ENCODE measurements at regions not wholly inside any gene's neighbourhood (a gene's known extent, or its start where the extent isn't known, plus 50 kb on each side); places are given as distances from the start of the nearest gene placed in this dataset.
A peak's percentile ranks its signal among the peaks of the same experiment; 100 is the strongest.

DNA sequence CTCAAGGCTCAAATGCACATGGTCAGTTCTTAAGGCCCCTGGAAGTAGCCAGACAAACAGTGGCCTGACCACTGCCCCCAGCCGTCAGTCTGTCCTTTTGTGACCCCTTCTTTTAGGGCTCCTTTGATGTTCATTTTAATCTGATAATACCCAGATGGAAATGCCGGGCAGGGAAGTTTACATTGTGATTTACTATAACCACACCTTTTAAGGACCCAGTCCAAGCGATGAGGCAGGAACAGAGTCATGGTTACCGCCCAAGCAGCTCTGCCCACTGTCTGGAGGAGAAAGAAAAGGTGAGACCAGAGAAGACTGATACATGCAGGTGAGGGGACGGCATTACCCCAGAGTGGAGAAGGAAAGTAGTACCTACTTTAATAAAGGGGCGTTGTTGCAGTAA is 110.6 kb downstream of the PLEKHG1 start:
- Mint-ChIP-seq H3K27me3 (peaks cover 5% of the 10 kb centered on the region), H3K4me1 (peaks cover 6% of the 10 kb centered on the region)
- ATAC-seq: no peak

DNA sequence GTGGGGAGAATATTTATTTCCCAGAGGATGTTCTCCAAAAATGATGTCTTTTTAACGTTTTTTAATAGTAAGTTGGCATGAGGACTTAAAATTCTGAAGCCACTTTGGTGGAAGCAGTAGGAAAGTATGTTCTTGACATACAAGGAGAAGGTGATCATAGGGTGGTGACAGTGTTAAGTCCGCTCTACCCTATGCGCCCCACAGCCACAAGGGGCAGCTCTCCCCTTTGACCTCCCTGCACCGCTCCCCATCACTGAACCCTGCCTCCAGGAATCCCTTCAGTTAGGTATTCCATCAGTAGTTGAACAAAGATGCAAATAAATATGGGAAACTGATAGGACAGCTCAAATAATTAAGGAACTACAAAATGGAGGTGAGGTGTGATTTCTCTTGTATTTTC is 111.4 kb downstream of the PLEKHG1 start:
- H3K4me1 Mint-ChIP-seq: peaks cover 4% of the 10 kb centered on the region
- no peaks in the 10 kb centered on the region for H3K36me3 Mint-ChIP-seq (ENCODE audit: low read depth)
- H3K27me3 Mint-ChIP-seq: peaks cover 5% of the 10 kb centered on the region
- H3K4me3 Mint-ChIP-seq: no peak overlapping the region
- H3K9me3 ChIP-seq (ENCODE audit: control insufficient read depth, low read length, poor library complexity, severe bottlenecking): no peaks in the 10 kb centered on the region
- DNase-seq (no peak), ATAC-seq (no peak)
- H3K27ac Mint-ChIP-seq: no peak overlapping the region

More for the DNA sequence above, 110.6 kb downstream of the PLEKHG1 start:
- no peaks in the 10 kb centered on the region for H3K9me3 ChIP-seq (ENCODE audit: control insufficient read depth, low read length, poor library complexity, severe bottlenecking)
- Mint-ChIP-seq H3K4me3 (no peak overlapping the region), H3K36me3 (ENCODE audit: low read depth) (no peaks in the 10 kb centered on the region), H3K27ac (no peak overlapping the region)
- no peak for DNase-seq

GRCh38 chr6:150711584-150712504 is 112.2 kb downstream of the PLEKHG1 start:
- H3K27me3 Mint-ChIP-seq: peaks cover 5% of the 10 kb centered on the region
- H3K9me3 ChIP-seq (ENCODE audit: control insufficient read depth, low read length, poor library complexity, severe bottlenecking): no peaks in the 10 kb centered on the region
- no peaks in the 10 kb centered on the region for H3K36me3 Mint-ChIP-seq (ENCODE audit: low read depth)
- H3K4me3 Mint-ChIP-seq: no peak overlapping the region
- H3K27ac Mint-ChIP-seq: no peak overlapping the region
- DNase-seq (no peak), ATAC-seq (no peak)
- peaks cover 6% of the 10 kb centered on the region for H3K4me1 Mint-ChIP-seq

- Mint-ChIP-seq H3K4me1 (peaks cover 6% of the 10 kb centered on the region), H3K27me3 (peaks cover 5% of the 10 kb centered on the region), H3K4me3 (no peak overlapping the region), H3K36me3 (ENCODE audit: low read depth) (no peaks in the 10 kb centered on the region), H3K27ac (no peak overlapping the region)
- no peaks in the 10 kb centered on the region for H3K9me3 ChIP-seq (ENCODE audit: control insufficient read depth, low read length, poor library complexity, severe bottlenecking)
- DNase-seq: no peak
- ATAC-seq: no peak
Observed at GRCh38 chr6:150712505-150713252, 113.0 kb downstream of the PLEKHG1 start.

- ATAC-seq: no peak
- no peaks in the 10 kb centered on the region for H3K27me3 Mint-ChIP-seq
- H3K27ac Mint-ChIP-seq: no peak overlapping the region
- no peaks in the 10 kb centered on the region for H3K9me3 ChIP-seq (ENCODE audit: control insufficient read depth, low read length, poor library complexity, severe bottlenecking)
- DNase-seq: no peak
- no peaks in the 10 kb centered on the region for H3K36me3 Mint-ChIP-seq (ENCODE audit: low read depth)
- no peak overlapping the region for H3K4me3 Mint-ChIP-seq
- H3K4me1 Mint-ChIP-seq: peaks cover 4% of the 10 kb centered on the region
Observed at GRCh38 chr6:150713487-150713886, 113.8 kb downstream of the PLEKHG1 start.

DNA sequence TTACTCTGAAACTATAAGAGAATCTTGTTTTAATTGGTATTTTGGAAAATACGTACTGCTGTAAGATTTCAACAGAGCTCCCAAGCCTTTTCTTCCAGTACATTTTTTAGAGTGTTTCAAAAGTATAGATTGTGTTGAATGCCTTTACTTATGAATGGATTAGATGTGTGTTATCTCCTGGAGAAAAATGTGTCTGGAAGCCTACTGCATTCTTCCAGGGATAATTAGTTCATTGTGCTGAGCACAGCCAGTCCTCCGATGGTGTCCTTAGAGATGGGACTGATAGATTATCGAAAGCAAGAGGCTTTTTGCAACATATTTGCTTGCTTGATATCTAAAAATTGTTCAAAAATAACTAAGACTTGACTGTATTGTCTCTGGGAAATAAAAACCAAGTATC is 114.2 kb downstream of the PLEKHG1 start:
- H3K4me3 Mint-ChIP-seq: no peak overlapping the region
- no peaks in the 10 kb centered on the region for H3K27me3 Mint-ChIP-seq
- DNase-seq (no peak), ATAC-seq (no peak)
- H3K36me3 Mint-ChIP-seq (ENCODE audit: low read depth): no peaks in the 10 kb centered on the region
- H3K4me1 Mint-ChIP-seq: peaks cover 4% of the 10 kb centered on the region
- H3K9me3 ChIP-seq (ENCODE audit: control insufficient read depth, low read length, poor library complexity, severe bottlenecking): no peaks in the 10 kb centered on the region
- H3K27ac Mint-ChIP-seq: no peak overlapping the region

DNA sequence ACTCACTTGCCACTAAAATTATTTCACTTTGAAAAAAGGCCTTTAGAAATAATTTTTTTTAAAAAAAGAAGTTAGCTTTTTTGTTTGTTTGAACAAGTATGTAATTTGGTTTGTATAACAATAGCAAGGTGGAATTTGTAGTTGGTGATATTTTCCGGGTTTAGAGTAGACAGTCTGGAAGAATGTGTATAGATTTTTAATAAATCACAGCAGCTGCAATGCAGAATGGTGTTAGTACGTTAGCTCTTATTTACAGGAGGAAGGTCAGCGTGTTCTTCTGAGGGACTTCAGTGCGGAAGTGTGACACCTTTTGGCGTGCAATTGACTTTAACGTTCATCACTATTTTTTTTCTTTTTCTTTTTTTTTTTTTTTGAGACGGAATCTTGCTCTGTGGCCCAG is 115.4 kb downstream of the PLEKHG1 start:
- H3K27ac Mint-ChIP-seq: no peak overlapping the region
- H3K36me3 Mint-ChIP-seq (ENCODE audit: low read depth): no peaks in the 10 kb centered on the region
- ATAC-seq (no peak), DNase-seq (no peak)
- peaks cover 7% of the 10 kb centered on the region for H3K4me1 Mint-ChIP-seq
- H3K27me3 Mint-ChIP-seq: no peaks in the 10 kb centered on the region
- H3K9me3 ChIP-seq (ENCODE audit: control insufficient read depth, low read length, poor library complexity, severe bottlenecking): no peaks in the 10 kb centered on the region
- H3K4me3 Mint-ChIP-seq: no peak overlapping the region

DNA sequence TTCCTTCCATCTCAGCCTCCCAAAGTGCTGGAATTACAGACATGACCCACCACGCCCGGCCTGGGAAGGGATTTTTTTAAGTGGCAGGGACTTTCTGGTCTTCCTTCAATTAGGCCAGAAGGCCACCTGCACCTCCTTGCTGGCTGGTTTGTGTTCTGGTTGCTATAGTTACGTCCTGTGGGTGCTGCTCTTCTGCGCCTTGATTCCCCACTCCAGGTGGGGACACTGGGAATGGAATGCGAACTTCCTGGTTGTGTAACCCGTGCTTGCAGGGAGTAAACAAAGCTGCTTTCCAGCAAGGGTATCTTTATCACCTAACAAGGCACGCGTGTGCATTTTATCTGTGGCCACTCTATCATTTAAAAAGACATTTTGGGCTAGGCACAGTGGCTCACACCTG is 117.7 kb downstream of the PLEKHG1 start:
- no peaks in the 10 kb centered on the region for H3K9me3 ChIP-seq (ENCODE audit: control insufficient read depth, low read length, poor library complexity, severe bottlenecking)
- Mint-ChIP-seq H3K27me3 (no peaks in the 10 kb centered on the region), H3K27ac (no peak overlapping the region), H3K4me3 (no peak overlapping the region), H3K4me1 (peaks cover 17% of the 10 kb centered on the region), H3K36me3 (ENCODE audit: low read depth) (no peaks in the 10 kb centered on the region)
- no peak for DNase-seq
- no peak for ATAC-seq

GRCh38 chr6:150719099-150719766 is 119.5 kb downstream of the PLEKHG1 start:
- H3K27me3 Mint-ChIP-seq: no peaks in the 10 kb centered on the region
- no peaks in the 10 kb centered on the region for H3K9me3 ChIP-seq (ENCODE audit: control insufficient read depth, low read length, poor library complexity, severe bottlenecking)
- no peaks in the 10 kb centered on the region for H3K36me3 Mint-ChIP-seq (ENCODE audit: low read depth)
- peaks cover 19% of the 10 kb centered on the region for H3K4me1 Mint-ChIP-seq
- peak overlapping the region; percentile 51 for H3K4me3 Mint-ChIP-seq
- ATAC-seq: no peak
- no peak for DNase-seq
- no peak overlapping the region for H3K27ac Mint-ChIP-seq

GRCh38 chr6:150719831-150720230 is 120.1 kb downstream of the PLEKHG1 start:
- no peaks in the 10 kb centered on the region for H3K36me3 Mint-ChIP-seq (ENCODE audit: low read depth)
- ATAC-seq: no peak
- H3K27me3 Mint-ChIP-seq: no peaks in the 10 kb centered on the region
- no peak overlapping the region for H3K4me3 Mint-ChIP-seq
- no peaks in the 10 kb centered on the region for H3K9me3 ChIP-seq (ENCODE audit: control insufficient read depth, low read length, poor library complexity, severe bottlenecking)
- H3K4me1 Mint-ChIP-seq: peaks cover 19% of the 10 kb centered on the region
- H3K27ac Mint-ChIP-seq: no peak overlapping the region
- no peak for DNase-seq

DNA sequence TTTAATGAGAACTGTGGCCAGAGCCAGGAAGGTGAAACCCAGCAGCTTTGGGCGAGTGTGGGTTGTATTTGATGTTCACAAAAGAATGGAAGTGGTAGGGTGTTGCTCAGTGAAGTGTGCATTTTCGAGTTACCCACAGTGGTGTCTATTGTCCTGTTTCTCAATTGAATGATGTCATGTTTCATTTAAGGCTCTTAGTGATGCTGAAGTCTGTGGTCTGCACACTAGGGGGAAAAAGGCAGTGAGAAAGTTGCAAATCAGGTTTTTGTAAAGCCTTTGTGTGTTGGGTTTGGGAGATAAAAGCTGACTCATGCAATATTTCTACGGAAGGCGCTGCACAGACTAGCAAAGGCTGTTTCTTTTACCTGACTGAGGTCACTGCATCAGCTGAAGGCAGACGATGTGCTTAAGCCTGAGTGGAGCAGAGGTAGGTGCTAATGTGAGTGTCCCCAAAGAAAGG is 121.1 kb downstream of the PLEKHG1 start:
- Mint-ChIP-seq H3K36me3 (ENCODE audit: low read depth) (no peaks in the 10 kb centered on the region), H3K27ac (no peak overlapping the region), H3K27me3 (no peaks in the 10 kb centered on the region), H3K4me1 (peaks cover 19% of the 10 kb centered on the region), H3K4me3 (no peak overlapping the region)
- DNase-seq (no peak), ATAC-seq (peak; percentile 70)
- no peaks in the 10 kb centered on the region for H3K9me3 ChIP-seq (ENCODE audit: control insufficient read depth, low read length, poor library complexity, severe bottlenecking)

- no peak overlapping the region for H3K4me3 Mint-ChIP-seq
- H3K36me3 Mint-ChIP-seq (ENCODE audit: low read depth): no peaks in the 10 kb centered on the region
- no peak overlapping the region for H3K27ac Mint-ChIP-seq
- H3K9me3 ChIP-seq (ENCODE audit: control insufficient read depth, low read length, poor library complexity, severe bottlenecking): no peaks in the 10 kb centered on the region
- H3K4me1 Mint-ChIP-seq: peaks cover 17% of the 10 kb centered on the region
- no peak for ATAC-seq
- no peaks in the 10 kb centered on the region for H3K27me3 Mint-ChIP-seq
- DNase-seq: no peak
Observed at GRCh38 chr6:150721418-150722266, 122.0 kb downstream of the PLEKHG1 start.
